DMS153 (cell line): ENCODE measurements at regions not wholly inside any gene's neighbourhood (a gene's known extent, or its start where the extent isn't known, plus 50 kb on each side); places are given as distances from the start of the nearest gene placed in this dataset.

Experiments
- DNase-seq: peaks from one replicate; lab custom pipeline; 2025; lab: John Stamatoyannopoulos, UW

- no peak for DNase-seq
Measured at GRCh38 chr2:211237586-211238275, 681.3 kb downstream of the CPS1 start.

- no peak for DNase-seq
Measured at GRCh38 chr2:211241891-211242290, 685.5 kb downstream of the CPS1 start.

- DNase-seq = no peak
Measured at GRCh38 chr2:211247751-211248150, 691.4 kb downstream of the CPS1 start.

GRCh38 chr2:211248841-211249240 is 692.4 kb downstream of the CPS1 start:
- DNase-seq = no peak

GRCh38 chr2:211251016-211251415 is 694.6 kb downstream of the CPS1 start:
- no peak for DNase-seq

- DNase-seq = no peak
Measured at GRCh38 chr2:211258646-211259335, 702.4 kb downstream of the CPS1 start.

DNA sequence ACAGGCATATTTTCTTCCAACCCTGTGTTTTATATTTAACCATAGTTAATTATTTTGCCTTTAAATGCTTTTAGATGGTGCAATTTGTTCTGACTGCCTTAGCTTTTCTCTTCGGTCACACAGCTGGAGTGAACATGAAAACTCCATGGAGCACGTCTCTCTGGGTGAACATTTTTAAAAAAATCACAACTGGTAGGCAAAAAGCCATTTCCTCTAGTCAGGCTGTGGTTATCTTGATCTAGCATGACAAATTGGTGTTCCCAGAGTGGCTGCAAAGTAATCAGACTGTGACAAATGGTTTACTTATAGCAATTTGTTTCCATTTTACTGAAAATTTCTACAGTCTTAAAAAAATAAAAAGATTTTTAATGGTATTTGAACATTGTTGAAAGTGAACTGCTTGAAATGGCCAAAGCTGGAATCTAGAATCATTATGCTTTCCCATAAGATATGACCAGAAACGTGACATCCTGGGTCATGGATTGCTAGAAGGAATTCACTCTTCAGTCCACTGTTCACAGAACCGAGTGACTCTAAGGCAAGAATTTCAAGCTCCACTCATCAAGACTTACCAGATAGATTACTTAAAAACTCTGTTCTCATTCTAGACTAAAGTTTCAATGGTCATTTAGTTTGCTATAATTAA is 703.6 kb downstream of the CPS1 start:
- no peak for DNase-seq

- DNase-seq = no peak
Measured at GRCh38 chr2:211270257-211270656, 713.9 kb downstream of the CPS1 start.

GRCh38 chr2:211281430-211282073 is 725.2 kb downstream of the CPS1 start:
- no peak for DNase-seq

DNA sequence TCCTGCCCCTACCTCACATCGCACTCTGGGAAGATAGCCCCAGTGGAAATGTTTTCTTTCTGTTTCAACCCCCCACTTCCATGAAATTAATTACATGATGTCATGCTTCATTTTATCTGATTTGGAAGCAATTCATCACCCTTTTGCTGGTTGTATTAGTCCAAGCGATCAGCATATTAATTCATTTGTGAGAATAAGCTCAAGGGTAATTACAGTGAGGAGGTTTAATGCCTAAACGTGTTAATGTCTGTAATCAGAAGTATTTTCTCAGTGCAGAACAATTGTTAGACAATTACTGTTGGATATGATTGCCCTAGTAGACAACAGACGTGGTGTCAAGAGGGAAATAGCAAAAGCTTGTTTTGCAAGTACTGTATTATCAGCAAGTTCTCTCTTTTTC is 746.3 kb downstream of the CPS1 start:
- no peak for DNase-seq

- no peak for DNase-seq
Measured at GRCh38 chr2:211306929-211307328, 750.5 kb downstream of the CPS1 start.
